SK-N-MC (cell line): ENCODE measurements at regions not wholly inside any gene's neighbourhood (a gene's known extent, or its start where the extent isn't known, plus 50 kb on each side); places are given as distances from the start of the nearest gene placed in this dataset.

ENCODE experiments used
- EZH2 ChIP-seq: fragments of 200-600 bp; sonication (generic); IDR thresholded peaks from one replicate; pipeline ENCODE4 v1.6.1; 2017; ENCODE audit warnings: antibody characterized with exemption
- FOXP2 ChIP-seq: optimal IDR thresholded peaks from 2 replicates; pipeline ENCODE3; 2011; ENCODE audit warnings: mild to moderate bottlenecking, moderate library complexity; ENCODE audit not compliant: insufficient read depth; ENCODE audit errors: extremely low read length, control extremely low read depth
- POLR2AphosphoS5 ChIP-seq: IDR thresholded peaks from 2 replicates; pipeline ENCODE4 v1.6.1; 2012; ENCODE audit warnings: mild to moderate bottlenecking, low read depth, low read length, borderline replicate concordance

GRCh38 chr3:193053046-193053435 is 135.4 kb upstream of the MB21D2 start:
- TF ChIP-seq EZH2 (no peak), POLR2AphosphoS5 (no peak), FOXP2 (no peak)
